ENCODE measurements at regions not wholly inside any gene's neighbourhood (a gene's known extent, or its start where the extent isn't known, plus 50 kb on each side); places are given as distances from the start of the nearest gene placed in this dataset.
"Not testable (repeated sequence)": the region's sequence is repeated elsewhere in the genome, so short reads cannot be mapped to it uniquely, and the experiment has no call there.

DNA sequence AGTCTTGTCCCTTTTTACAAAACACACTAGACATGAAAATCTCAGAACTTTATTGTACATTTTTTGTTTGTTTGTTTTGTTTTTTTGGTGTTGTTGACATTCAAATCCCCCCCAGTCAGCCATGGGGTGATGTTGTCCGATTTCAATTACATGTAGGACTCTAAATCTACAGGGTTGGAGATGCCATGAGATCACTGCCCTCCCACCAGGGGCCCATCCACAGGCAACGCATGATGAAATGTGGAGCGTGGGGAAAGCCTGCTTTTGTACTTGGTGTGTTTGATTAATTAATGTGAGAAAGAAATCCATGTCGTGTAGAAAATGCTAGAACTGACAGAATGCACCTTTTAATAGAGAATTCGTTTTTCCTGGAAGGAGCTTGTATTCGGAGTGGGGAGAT is 93.2 kb downstream of the ZNF22 start:
- Histone ChIP-seq H3K4me3 (no peak overlapping the region), H3K27me3 (no peaks in the 10 kb centered on the region), H3K27ac (no peak overlapping the region), H3K4me1 (no peaks in the 10 kb centered on the region), H3K9me3 (no peaks in the 10 kb centered on the region), H3K36me3 (ENCODE audit: low read depth, missing control alignments) (no peaks in the 10 kb centered on the region)
- 76 to 86% methylated on average over 6 of the region's 6 CpGs for WGBS, 2 donors
- intact Hi-C loops (cut with DNase I; ENCODE audit: low total_unique reads): no loop called here
- no peak for TF ChIP-seq POLR2A (IDR thresholded peaks at IDR 0.05)
- no peak for DNase-seq

DNA sequence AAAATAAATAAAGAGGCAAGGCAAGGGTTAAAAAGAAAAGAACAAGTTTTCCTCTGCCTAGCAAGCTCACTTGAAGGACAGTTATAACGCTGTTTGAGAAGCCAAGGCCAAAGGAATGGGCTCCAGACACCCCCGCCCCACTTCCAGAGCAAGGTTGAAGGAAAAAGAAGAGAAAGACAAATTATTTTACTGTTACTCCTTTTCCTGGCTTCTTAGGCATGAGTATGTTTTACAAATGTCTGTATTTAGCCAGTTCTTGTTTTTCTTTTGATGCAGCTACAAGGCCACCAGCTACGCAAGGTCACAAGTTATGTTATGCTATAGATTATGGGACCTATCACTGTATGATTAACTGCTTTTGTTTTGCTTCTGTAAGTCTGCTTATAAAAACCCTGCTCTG is 94.6 kb downstream of the ZNF22 start:
- TF ChIP-seq, protein P1, sequence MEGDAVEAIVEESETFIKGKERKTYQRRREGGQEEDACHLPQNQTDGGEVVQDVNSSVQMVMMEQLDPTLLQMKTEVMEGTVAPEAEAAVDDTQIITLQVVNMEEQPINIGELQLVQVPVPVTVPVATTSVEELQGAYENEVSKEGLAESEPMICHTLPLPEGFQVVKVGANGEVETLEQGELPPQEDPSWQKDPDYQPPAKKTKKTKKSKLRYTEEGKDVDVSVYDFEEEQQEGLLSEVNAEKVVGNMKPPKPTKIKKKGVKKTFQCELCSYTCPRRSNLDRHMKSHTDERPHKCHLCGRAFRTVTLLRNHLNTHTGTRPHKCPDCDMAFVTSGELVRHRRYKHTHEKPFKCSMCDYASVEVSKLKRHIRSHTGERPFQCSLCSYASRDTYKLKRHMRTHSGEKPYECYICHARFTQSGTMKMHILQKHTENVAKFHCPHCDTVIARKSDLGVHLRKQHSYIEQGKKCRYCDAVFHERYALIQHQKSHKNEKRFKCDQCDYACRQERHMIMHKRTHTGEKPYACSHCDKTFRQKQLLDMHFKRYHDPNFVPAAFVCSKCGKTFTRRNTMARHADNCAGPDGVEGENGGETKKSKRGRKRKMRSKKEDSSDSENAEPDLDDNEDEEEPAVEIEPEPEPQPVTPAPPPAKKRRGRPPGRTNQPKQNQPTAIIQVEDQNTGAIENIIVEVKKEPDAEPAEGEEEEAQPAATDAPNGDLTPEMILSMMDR (IDR thresholded peaks at IDR 0.05): no peak
- no peak for TF ChIP-seq POLR2A (IDR thresholded peaks at IDR 0.05)
- Histone ChIP-seq H3K27ac (no peak overlapping the region), H3K4me3 (no peak overlapping the region), H3K9me3 (no peaks in the 10 kb centered on the region), H3K4me1 (no peaks in the 10 kb centered on the region), H3K27me3 (no peaks in the 10 kb centered on the region), H3K36me3 (ENCODE audit: low read depth, missing control alignments) (no peaks in the 10 kb centered on the region)
- 36 to 39% methylated on average over 3 of the region's 3 CpGs for WGBS, 2 donors
- no peak for DNase-seq
- intact Hi-C loops (cut with DNase I; ENCODE audit: low total_unique reads): no loop called here

DNA sequence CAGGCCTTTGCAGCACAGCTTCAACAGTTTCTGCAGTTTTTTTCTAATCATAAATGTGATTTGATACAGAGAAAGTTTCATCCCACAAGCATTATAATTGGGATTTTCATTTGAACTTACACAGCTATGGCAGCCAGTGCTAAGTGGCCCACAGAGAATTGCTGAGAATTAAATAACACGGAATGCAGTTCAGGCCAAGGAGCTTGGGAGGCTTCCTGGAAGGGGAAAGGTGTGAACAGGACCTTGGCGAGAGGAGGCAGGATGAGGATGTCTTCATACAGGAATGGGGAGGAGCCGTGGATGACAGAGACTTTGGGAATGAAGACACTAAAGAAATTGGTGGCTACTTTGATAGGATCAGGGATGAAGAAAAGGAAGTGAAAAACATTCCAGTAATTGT is 95.3 kb downstream of the ZNF22 start:
- no peaks in the 10 kb centered on the region for H3K27me3 ChIP-seq
- H3K27ac ChIP-seq: no peak overlapping the region
- no peaks in the 10 kb centered on the region for H3K9me3 ChIP-seq
- no peaks in the 10 kb centered on the region for H3K4me1 ChIP-seq
- no peaks in the 10 kb centered on the region for H3K36me3 ChIP-seq (ENCODE audit: low read depth, missing control alignments)
- intact Hi-C loops (cut with DNase I; ENCODE audit: low total_unique reads): no loop called here
- H3K4me3 ChIP-seq: no peak overlapping the region
- WGBS, 2 donors: 58 to 63% methylated on average over 3 of the region's 3 CpGs
- no peak for DNase-seq
- TF ChIP-seq POLR2A (IDR thresholded peaks at IDR 0.05): no peak

DNA sequence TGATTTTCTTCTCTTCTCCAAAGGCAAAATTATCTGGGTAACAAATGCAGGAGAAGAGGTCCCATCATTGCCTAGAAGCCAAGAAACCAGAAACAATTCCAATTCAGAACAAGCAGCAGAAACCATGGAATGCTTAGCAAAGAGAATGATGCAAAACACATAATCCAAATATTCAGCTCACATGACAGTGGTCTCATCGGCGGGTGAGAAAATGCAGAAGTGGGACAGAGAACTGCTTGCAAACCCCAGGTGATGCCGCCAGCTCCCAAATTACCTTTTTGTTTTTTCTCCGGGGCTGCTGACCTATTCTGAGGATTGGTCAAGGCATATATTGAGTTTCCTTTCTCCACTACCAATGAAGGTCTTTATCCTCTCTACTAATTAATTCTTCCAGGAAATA is 99.7 kb downstream of the ZNF22 start:
- intact Hi-C loops (cut with DNase I; ENCODE audit: low total_unique reads): no loop called here
- no peaks in the 10 kb centered on the region for H3K27me3 ChIP-seq

DNA sequence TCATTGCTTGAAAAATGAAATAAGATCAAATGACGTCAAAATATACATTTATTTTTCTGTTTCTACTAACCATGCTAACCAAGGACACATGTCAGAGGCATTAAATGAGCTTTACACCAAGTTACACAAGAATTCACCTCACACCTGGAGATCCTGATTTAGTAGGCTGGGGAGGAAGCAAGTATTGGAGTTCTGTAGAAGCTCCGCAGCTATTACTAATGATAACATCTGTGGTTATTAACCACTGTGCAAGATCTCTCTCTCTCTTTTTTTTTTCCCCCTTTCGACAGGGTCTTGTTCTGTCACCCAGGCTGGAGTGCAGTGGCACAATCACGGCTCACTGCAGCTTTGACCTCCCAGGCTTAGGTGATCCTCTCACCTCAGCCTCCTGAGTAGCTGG is 104.0 kb downstream of the ZNF22 start:
- H3K4me1 ChIP-seq: no peaks in the 10 kb centered on the region
- no peak overlapping the region for H3K27ac ChIP-seq
- 66 to 71% methylated on average over 4 of the region's 4 CpGs for WGBS, 2 donors
- intact Hi-C loops (cut with DNase I; ENCODE audit: low total_unique reads): no loop called here
- DNase-seq: no peak
- H3K9me3 ChIP-seq: no peaks in the 10 kb centered on the region
- no peaks in the 10 kb centered on the region for H3K27me3 ChIP-seq
- no peak for TF ChIP-seq POLR2A (IDR thresholded peaks at IDR 0.05)
- TF ChIP-seq, protein P1 (IDR thresholded peaks at IDR 0.05): no peak
- H3K4me3 ChIP-seq: no peak overlapping the region
- H3K36me3 ChIP-seq (ENCODE audit: low read depth, missing control alignments): no peaks in the 10 kb centered on the region

More for the DNA sequence above, 99.7 kb downstream of the ZNF22 start:
- H3K36me3 ChIP-seq (ENCODE audit: low read depth, missing control alignments): no peaks in the 10 kb centered on the region
- no peaks in the 10 kb centered on the region for H3K9me3 ChIP-seq
- WGBS, 2 donors: 86 to 87% methylated on average over 4 of the region's 4 CpGs
- no peaks in the 10 kb centered on the region for H3K4me1 ChIP-seq
- H3K4me3 ChIP-seq: no peak overlapping the region
- DNase-seq: no peak
- H3K27ac ChIP-seq: no peak overlapping the region
- TF ChIP-seq, protein P1 (IDR thresholded peaks at IDR 0.05): no peak
- TF ChIP-seq POLR2A (IDR thresholded peaks at IDR 0.05): no peak

DNA sequence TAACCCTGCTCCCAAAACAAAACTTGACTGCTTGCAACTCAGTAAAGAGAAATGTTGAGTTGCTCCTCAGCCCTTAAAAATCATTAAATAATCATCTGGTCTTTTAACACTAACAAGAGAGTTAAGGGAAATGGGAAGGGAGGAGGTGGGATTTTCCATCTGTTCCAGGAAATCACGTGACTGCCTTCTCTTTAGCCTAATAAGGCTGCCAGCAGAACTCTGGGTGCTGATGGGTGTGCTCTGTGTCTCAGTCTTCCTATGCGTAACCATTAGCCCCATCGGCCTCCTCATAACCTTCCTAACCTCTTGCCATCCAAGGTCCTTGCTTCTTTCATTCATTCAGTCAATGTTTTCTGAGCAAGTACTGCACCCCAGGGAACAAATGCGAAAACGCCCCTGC is 104.6 kb downstream of the ZNF22 start:
- H3K27ac ChIP-seq; H3K27me3 ChIP-seq; H3K4me1 ChIP-seq; H3K36me3 ChIP-seq (ENCODE audit: low read depth, missing control alignments); DNase-seq; H3K4me3 ChIP-seq; H3K9me3 ChIP-seq; intact Hi-C loops (cut with DNase I; ENCODE audit: low total_unique reads): not testable (repeated sequence)
- WGBS, 2 donors: 67 to 72% methylated on average over 5 of the region's 5 CpGs

All from testis (tissue), 2 donors.